ENCODE measurements at regions not wholly inside any gene's neighbourhood (a gene's known extent, or its start where the extent isn't known, plus 50 kb on each side); places are given as distances from the start of the nearest gene placed in this dataset.

DNA sequence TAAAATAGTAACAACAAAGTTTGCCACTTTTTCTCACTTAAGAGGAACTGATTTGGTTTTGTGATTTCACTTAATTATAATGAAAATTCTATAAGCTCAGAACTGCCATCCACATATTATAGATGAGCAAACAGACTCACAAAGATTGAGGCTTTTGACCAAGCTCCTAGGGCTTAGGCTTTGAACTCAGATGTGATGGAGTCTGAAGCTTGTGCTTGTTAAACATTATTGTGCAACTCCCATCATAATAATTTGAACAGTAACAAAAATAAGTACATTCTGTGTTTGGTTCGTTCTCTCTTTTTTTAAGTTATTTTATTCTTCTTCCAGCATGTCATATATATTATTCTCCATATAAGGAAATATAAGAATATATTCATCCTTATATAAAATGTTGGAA, 403.4 kb downstream of the PTPRC start:
- Mint-ChIP-seq H3K9me3 (peaks cover 0 to 6% (median 4%) of the 10 kb centered on the region in 9 donors), H3K27ac (no peak overlapping the region), H3K36me3 (peaks cover 0 to 3% (median 0%) of the 10 kb centered on the region in 3 donors), H3K4me3 (no peak overlapping the region), H3K4me1 (peaks cover 15 to 38% (median 26%) of the 10 kb centered on the region in 4 donors), H3K27me3 (no peaks in the 10 kb centered on the region)
- DNase-seq (no peak), ATAC-seq (no peak)
- POLR2A ChIA-PET = interaction anchor here (0.9 kb wide), 1 partner anchor 105 kb away, joined by 4 read pairs; no protein-coding TSS in a partner anchor

DNA sequence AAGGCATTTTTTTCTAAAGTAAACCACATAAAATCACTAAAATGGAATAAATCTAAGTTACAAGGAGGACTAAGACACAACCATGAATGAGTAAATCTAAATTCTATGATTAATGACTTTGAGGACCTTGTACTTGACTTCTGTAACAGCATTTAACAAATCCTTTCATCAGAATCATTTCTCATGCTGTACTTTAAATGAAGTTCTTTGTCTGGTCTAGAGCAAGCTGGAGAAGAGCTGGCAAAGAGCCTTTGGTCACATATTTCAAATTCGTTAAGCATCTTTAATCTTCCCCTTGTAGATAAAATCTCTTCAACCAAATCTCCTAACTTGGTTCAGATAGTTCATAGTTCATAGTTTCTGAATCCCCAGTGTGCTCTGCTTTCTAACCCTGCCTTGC, 405.4 kb downstream of the PTPRC start:
- Mint-ChIP-seq H3K27me3 (no peaks in the 10 kb centered on the region), H3K9me3 (peaks cover 2 to 25% (median 21%) of the 10 kb centered on the region in 9 donors), H3K27ac (peak overlapping the region in 1 of 10 donors; percentile 3), H3K4me1 (peaks cover 15 to 37% (median 26%) of the 10 kb centered on the region in 4 donors), H3K4me3 (no peak overlapping the region), H3K36me3 (peaks cover 0 to 20% (median 3%) of the 10 kb centered on the region in 3 donors)
- POLR2A ChIA-PET = no interaction called here
- DNase-seq = no peak
- no peak for ATAC-seq

DNA sequence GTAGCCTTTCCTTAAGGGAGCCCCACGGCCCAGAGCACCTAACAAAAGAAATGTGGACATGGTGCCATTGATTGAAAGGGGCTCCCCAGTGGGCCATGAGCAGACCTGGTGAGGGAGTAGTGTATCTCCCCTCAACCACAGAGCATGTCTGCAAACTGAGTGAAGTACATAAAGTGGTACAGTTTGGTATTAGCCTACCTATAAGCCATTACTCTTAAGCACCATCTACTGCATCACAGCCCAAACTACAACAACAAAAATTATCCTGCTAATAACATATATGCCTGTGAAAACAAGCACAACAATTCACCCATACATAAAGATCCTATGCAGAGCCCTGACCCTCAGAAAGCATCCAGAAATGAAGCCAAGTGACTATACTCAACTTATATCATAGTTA, 407.8 kb downstream of the PTPRC start:
- Mint-ChIP-seq H3K4me3 (no peak overlapping the region), H3K9me3 (peaks cover 10 to 48% (median 36%) of the 10 kb centered on the region in 9 donors), H3K27ac (no peak overlapping the region), H3K27me3 (no peaks in the 10 kb centered on the region), H3K4me1 (peaks cover 5 to 15% (median 7%) of the 10 kb centered on the region in 4 donors), H3K36me3 (peaks cover 0 to 35% (median 14%) of the 10 kb centered on the region in 3 donors)
- DNase-seq (no peak), ATAC-seq (no peak)
- POLR2A ChIA-PET = no interaction called here

DNA sequence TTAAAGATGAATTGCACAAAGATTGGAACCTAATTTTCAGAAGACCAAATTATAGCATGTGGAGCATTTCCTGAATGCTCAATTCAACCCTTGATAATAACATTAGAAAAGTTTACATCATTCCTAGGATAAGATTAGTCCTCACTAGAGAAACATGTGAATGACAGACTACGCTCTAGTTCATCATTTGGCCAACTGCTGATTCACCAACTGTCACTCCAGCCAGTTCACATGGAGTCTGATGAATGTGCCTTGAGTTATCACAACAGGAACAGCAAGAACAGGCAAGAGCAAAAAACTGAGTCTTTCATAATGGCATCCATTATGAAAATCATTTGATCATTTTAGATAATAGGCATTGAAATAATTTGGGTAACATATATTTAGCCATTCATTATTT, 415.9 kb downstream of the PTPRC start:
- Mint-ChIP-seq H3K4me1 (peaks cover 0 to 10% (median 6%) of the 10 kb centered on the region in 4 donors), H3K27me3 (no peaks in the 10 kb centered on the region), H3K36me3 (peaks cover 0 to 11% (median 9%) of the 10 kb centered on the region in 3 donors), H3K27ac (no peak overlapping the region), H3K9me3 (peaks cover 5 to 21% (median 16%) of the 10 kb centered on the region in 9 donors), H3K4me3 (no peak overlapping the region)
- DNase-seq (no peak), ATAC-seq (no peak)
- POLR2A ChIA-PET = no interaction called here

DNA sequence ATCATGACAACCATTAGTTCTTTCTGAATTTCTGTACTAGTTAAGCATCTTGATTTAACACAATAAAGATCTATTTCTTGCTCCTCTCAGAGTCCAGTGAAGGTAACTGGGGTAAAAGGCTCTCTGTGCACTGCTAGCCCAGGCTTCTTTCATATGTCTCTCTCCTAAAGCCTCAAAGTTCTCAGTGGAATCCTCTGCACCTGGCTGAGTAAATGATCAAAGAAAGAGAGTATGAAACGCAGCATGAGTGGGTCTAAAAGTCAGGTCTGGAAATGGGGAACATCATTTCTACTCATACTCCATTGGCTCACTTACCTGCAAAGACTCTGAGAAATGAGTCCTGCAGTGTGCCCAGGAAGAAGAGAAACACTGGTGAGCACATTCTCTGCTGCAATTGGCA, 418.5 kb downstream of the PTPRC start:
- Mint-ChIP-seq H3K4me3 (no peak overlapping the region), H3K36me3 (no peaks in the 10 kb centered on the region), H3K4me1 (peaks cover 2 to 10% (median 6%) of the 10 kb centered on the region in 4 donors), H3K27ac (no peak overlapping the region), H3K9me3 (peaks cover 0 to 5% (median 0%) of the 10 kb centered on the region in 9 donors), H3K27me3 (no peaks in the 10 kb centered on the region)
- POLR2A ChIA-PET = no interaction called here
- DNase-seq (no peak), ATAC-seq (no peak)

DNA sequence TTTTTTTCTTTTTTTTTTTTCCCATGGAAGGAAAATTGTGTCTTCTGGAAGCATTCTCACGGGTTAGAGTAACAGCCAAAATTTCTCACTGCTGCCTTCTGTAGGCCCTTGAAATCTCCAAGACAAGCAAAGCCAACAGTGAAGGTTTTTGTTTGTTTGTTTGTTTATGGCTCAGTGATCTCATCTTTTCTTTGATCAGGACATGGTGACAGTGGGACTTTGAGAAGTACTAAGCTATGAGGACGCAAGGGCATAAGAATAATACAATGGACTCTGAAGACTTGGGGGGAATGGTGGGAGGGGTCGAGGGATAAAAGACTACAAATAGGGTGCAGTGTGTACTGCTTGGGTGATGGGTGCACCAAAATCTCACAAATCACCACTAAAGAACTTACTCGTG, 419.4 kb downstream of the PTPRC start:
- Mint-ChIP-seq H3K4me3 (no peak overlapping the region), H3K27ac (no peak overlapping the region), H3K4me1 (peaks cover 2 to 10% (median 6%) of the 10 kb centered on the region in 4 donors), H3K27me3 (no peaks in the 10 kb centered on the region), H3K9me3 (peaks cover 0 to 5% (median 0%) of the 10 kb centered on the region in 9 donors), H3K36me3 (no peaks in the 10 kb centered on the region)
- ATAC-seq = no peak
- POLR2A ChIA-PET = no interaction called here
- no peak for DNase-seq

DNA sequence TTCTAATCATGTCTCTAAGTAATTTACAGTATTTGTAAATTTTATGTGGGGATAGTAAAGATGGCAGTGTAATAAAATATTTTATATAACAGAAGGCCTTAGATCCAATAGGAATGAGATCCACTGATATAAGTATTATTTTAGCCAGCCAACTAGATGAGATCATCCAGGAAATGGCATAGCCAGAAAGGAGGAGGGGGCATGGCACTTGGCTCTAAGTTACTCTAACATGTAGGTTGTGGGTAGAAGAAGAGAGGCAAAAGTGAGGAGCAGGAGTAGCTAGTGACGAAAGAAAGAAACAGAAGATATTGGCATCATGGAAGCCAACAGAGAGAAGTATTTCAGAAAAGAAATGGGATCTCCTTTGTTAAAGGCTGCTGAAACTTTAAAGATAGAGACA, 426.1 kb downstream of the PTPRC start:
- H3K4me3 Mint-ChIP-seq = no peak overlapping the region
- H3K27me3 Mint-ChIP-seq = no peaks in the 10 kb centered on the region
- no peaks in the 10 kb centered on the region for H3K36me3 Mint-ChIP-seq
- DNase-seq (no peak), ATAC-seq (no peak)
- H3K4me1 Mint-ChIP-seq = peaks cover 0 to 5% (median 0%) of the 10 kb centered on the region in 4 donors
- POLR2A ChIA-PET = no interaction called here
- peak overlapping the region in 1 of 10 donors; percentile 9 for H3K27ac Mint-ChIP-seq
- H3K9me3 Mint-ChIP-seq = peaks cover 0 to 5% (median 0%) of the 10 kb centered on the region in 9 donors

DNA sequence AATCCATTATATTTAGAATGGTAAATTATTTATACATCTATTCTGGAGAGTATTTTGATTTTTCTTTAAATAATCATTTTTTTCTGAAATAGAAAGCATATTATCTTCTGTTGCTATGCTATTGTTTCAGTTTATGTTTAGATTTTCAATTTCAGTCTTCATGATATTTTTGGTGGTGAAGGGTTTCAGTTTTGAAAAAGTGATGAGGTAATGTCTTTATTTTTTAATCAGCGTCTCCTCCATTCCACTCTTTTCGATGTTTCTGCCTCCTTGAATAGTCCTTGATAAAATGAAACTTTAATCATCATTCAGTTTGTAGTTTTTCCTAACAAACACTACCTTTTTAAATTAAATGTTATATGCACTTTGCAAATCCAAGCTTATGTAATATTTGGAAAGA, 428.6 kb downstream of the PTPRC start:
- DNase-seq = no peak
- Mint-ChIP-seq H3K36me3 (no peaks in the 10 kb centered on the region), H3K9me3 (peaks cover 0 to 7% (median 0%) of the 10 kb centered on the region in 9 donors), H3K4me3 (no peak overlapping the region), H3K27ac (no peak overlapping the region), H3K4me1 (peaks cover 0 to 4% (median 0%) of the 10 kb centered on the region in 4 donors), H3K27me3 (no peaks in the 10 kb centered on the region)
- ATAC-seq = no peak
- POLR2A ChIA-PET = no interaction called here

DNA sequence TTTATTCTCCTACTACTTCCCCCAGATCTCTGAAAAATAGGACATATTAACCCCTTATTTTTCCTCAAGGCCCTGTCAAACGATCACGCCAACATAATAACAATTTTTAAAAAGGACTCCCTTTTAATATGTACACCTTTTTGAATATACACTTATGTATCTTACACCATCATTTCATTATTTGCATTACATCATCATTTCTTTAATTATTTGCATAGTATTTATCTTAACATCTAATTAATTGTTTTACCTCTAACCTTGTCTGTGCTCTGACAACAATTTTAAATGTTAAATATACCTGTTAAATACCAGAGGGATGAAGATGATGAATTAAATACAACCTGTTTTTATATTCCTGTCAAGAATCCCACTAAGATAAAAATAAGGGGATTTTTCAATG, 432.2 kb downstream of the PTPRC start:
- H3K9me3 Mint-ChIP-seq = peaks cover 0 to 7% (median 0%) of the 10 kb centered on the region in 9 donors
- H3K27ac Mint-ChIP-seq = no peak overlapping the region
- H3K4me3 Mint-ChIP-seq = no peak overlapping the region
- no peak for ATAC-seq
- H3K27me3 Mint-ChIP-seq = no peaks in the 10 kb centered on the region
- POLR2A ChIA-PET = no interaction called here
- no peak for DNase-seq
- peaks cover 0 to 6% (median 2%) of the 10 kb centered on the region in 4 donors for H3K4me1 Mint-ChIP-seq
- no peaks in the 10 kb centered on the region for H3K36me3 Mint-ChIP-seq

DNA sequence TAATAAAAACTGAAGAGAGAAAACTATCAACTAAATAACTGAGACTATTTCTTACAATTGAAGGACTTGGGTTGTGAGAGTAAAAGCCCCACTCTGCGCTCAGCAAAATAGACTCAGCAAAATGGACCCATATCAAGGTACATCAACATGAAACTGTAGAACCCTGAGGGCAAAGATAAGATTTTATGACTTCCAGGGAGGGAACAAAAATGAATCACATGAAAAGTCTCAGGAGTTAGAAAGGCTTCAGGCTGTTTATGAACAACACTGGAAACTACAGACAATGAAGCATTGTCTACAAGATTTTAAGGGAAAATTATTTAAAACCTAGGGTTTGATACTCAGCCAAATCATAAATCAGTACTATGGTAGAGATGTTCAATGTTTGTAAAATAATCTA, 434.3 kb downstream of the PTPRC start:
- Mint-ChIP-seq H3K4me1 (peaks cover 0 to 6% (median 2%) of the 10 kb centered on the region in 4 donors), H3K4me3 (peak overlapping the region in 1 of 10 donors; percentile 0), H3K9me3 (peaks cover 0 to 7% (median 0%) of the 10 kb centered on the region in 9 donors), H3K27ac (peak overlapping the region in 2 of 10 donors; percentile 22 to 27), H3K36me3 (no peaks in the 10 kb centered on the region), H3K27me3 (no peaks in the 10 kb centered on the region)
- no peak for ATAC-seq
- DNase-seq = no peak
- POLR2A ChIA-PET = interaction anchor here (0.6 kb wide), 1 partner anchor 23 kb away, joined by 4 read pairs; no protein-coding TSS in a partner anchor

DNA sequence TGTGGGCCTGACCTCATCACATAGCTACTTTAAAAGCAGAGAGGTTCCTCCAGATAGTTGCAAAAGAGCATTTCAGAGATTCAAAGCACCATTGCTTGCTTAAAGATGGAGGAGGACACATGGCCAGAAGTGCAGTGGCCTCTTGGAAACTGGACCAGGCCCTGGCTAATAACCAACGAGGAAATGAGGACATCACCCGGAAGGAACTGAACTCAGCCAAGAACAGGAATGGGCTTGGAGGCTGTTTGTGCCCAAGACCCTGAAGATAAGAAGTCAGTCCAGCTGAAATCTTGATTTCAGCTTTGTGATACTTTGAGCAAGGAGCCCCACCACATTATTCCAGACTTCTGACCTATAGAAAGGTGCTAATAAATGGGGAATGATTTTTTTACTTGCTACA, 437.0 kb downstream of the PTPRC start:
- no peaks in the 10 kb centered on the region for H3K27me3 Mint-ChIP-seq
- H3K36me3 Mint-ChIP-seq = no peaks in the 10 kb centered on the region
- no peak overlapping the region for H3K27ac Mint-ChIP-seq
- H3K4me3 Mint-ChIP-seq = no peak overlapping the region
- no peak for ATAC-seq
- H3K9me3 Mint-ChIP-seq = peaks cover 0 to 7% (median 0%) of the 10 kb centered on the region in 9 donors
- peaks cover 0 to 6% (median 2%) of the 10 kb centered on the region in 4 donors for H3K4me1 Mint-ChIP-seq
- POLR2A ChIA-PET = no interaction called here
- DNase-seq = no peak

DNA sequence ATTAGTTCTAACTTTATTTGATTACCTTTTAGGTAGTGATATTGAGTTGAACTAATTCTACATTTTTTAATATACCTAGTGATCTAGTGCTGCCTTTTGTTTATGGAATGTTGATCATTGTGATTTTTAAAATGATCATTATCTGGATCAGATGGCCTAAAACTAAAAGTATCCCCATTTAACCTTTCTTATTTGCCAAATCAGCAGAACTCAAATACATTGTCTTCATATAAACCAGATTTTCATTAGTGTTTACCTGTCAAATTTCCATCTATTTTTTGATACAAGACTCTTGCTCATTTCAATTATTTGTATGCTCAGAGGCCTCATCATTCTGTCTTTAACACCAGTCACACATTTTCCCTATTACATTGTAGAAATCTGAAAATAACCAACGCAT, 441.2 kb downstream of the PTPRC start:
- no peaks in the 10 kb centered on the region for H3K36me3 Mint-ChIP-seq
- DNase-seq (no peak), ATAC-seq (no peak)
- peaks cover 0 to 3% (median 0%) of the 10 kb centered on the region in 4 donors for H3K4me1 Mint-ChIP-seq
- POLR2A ChIA-PET = no interaction called here
- no peak overlapping the region for H3K4me3 Mint-ChIP-seq
- no peak overlapping the region for H3K27ac Mint-ChIP-seq
- no peaks in the 10 kb centered on the region for H3K27me3 Mint-ChIP-seq
- H3K9me3 Mint-ChIP-seq = no peaks in the 10 kb centered on the region

DNA sequence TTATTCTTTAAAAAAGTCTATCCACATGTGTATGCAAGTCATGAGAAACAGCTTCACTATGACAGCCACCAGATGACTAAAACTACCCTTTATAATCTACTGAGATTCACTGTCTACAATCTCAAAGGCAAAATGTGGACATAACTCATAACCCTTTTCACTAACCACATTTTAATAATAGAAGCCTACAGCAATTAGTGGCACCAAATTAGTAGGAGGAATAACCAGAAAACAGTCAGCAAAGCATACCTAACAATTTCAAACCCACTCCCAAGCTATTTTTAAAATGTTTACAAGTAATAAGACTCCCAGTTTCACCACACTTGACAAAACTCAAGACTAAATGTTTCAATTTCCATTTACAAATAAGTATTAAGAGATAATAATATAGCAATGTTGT, 442.9 kb downstream of the PTPRC start:
- POLR2A ChIA-PET = no interaction called here
- no peaks in the 10 kb centered on the region for H3K36me3 Mint-ChIP-seq

DNA sequence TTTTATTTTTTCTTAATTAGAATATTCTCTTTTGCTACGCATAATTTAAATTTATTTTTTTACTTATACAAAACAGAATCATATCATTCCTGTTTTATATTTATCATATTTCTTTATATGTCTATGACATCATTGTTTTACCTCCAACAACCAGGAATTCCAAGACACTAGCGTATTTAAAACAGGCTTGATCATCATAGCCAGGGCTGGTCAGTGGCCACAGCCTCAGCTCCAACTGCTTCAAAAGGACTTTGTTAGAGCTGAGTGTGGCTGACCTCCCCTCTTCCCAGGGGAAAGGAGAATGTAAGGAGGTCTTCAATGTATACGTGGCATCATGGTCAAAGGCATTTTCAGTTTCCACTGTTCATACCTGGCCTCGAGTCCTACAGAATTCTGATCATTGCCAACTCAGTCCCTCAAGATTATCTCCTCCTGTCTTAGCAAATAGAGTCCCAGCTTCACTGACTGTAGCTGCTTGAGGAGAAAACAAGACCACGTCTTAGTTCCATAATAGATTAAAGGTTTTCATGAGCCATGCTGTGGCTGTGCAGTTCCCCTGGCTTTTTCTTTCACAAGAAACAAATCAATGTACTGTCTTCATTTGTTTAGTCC, 444.0 kb downstream of the PTPRC start:
- DNase-seq = no peak
- peaks cover under 1 to 11% (median 3%) of the 10 kb centered on the region in 4 donors for H3K4me1 Mint-ChIP-seq
- peaks cover 0 to under 1% (median 0%) of the 10 kb centered on the region in 5 donors for H3K27me3 Mint-ChIP-seq
- no peaks in the 10 kb centered on the region for H3K36me3 Mint-ChIP-seq
- H3K9me3 Mint-ChIP-seq = peaks cover 0 to 2% (median 0%) of the 10 kb centered on the region in 9 donors
- ATAC-seq = no peak
- POLR2A ChIA-PET = no interaction called here
- H3K4me3 Mint-ChIP-seq = no peak overlapping the region
- no peak overlapping the region for H3K27ac Mint-ChIP-seq

More for the DNA sequence above, 442.9 kb downstream of the PTPRC start:
- Mint-ChIP-seq H3K4me1 (peaks cover 0 to 3% (median 0%) of the 10 kb centered on the region in 4 donors), H3K27ac (no peak overlapping the region), H3K9me3 (peaks cover 0 to 2% (median 0%) of the 10 kb centered on the region in 9 donors), H3K27me3 (no peaks in the 10 kb centered on the region), H3K4me3 (no peak overlapping the region)
- ATAC-seq = no peak
- no peak for DNase-seq
